Activated CD8-positive, alpha-beta T cell treated with anti-CD3 and anti-CD28 coated beads for 36 hours (primary cell): ENCODE measurements at regions not wholly inside any gene's neighbourhood (a gene's known extent, or its start where the extent isn't known, plus 50 kb on each side); places are given as distances from the start of the nearest gene placed in this dataset.
"Not testable (repeated sequence)": the region's sequence is repeated elsewhere in the genome, so short reads cannot be mapped to it uniquely, and the experiment has no call there.

Experiments used
- ATAC-seq: fragments of 200-7000 bp; cut with Tn5 transposase; one replicate; pipeline ENCODE4 v1.10.0; 2021; ENCODE audit warnings: mild to moderate bottlenecking, moderate library complexity
- CTCF ChIA-PET: fragments of 350-600 bp; sonication (Branson Sonifier 250); formaldehyde crosslinking; loops from one replicate; lab custom pipeline; 2021; ENCODE audit warnings: antibody characterized with exemption; lab: Charles Lee
- POLR2A ChIA-PET: fragments of 350-600 bp; sonication (Branson Sonifier 250); formaldehyde crosslinking; loops from one replicate; lab custom pipeline; 2021; ENCODE audit warnings: antibody characterized with exemption; lab: Charles Lee
- DNase-seq: peaks from one replicate; pipeline ENCODE4 v3.0.0-alpha.2; 2020
- H3K27ac Mint-ChIP-seq: one replicate; pipeline ENCODE4 v1.8.0; 2021; ENCODE audit warnings: mild to moderate bottlenecking, mixed read lengths
- H3K27me3 Mint-ChIP-seq: one replicate; pipeline ENCODE4 v1.8.0; 2021; ENCODE audit warnings: mixed read lengths
- H3K36me3 Mint-ChIP-seq: one replicate; pipeline ENCODE4 v1.8.0; 2021; ENCODE audit warnings: low read depth, mixed read lengths
- H3K4me1 Mint-ChIP-seq: one replicate; pipeline ENCODE4 v1.8.0; 2021; ENCODE audit warnings: low read depth, mixed read lengths
- H3K4me3 Mint-ChIP-seq: one replicate; pipeline ENCODE4 v1.8.0; 2021; ENCODE audit warnings: mild to moderate bottlenecking, moderate library complexity, mixed read lengths
- H3K9me3 Mint-ChIP-seq: one replicate; pipeline ENCODE4 v1.8.0; 2021; ENCODE audit warnings: mixed read lengths
- intact Hi-C: fragments of 100-400 bp; cut with micrococcal nuclease; formaldehyde crosslinking; loops from one replicate; pipeline ENCODE4 v1.10.0; 2022
- TF ChIP-seq, protein P1 (sequence below): fragments of 200-600 bp; IDR thresholded peaks from one replicate; pipeline ENCODE4 v1.8.0; 2022; ENCODE audit warnings: antibody characterized with exemption, mild to moderate bottlenecking

DNA sequence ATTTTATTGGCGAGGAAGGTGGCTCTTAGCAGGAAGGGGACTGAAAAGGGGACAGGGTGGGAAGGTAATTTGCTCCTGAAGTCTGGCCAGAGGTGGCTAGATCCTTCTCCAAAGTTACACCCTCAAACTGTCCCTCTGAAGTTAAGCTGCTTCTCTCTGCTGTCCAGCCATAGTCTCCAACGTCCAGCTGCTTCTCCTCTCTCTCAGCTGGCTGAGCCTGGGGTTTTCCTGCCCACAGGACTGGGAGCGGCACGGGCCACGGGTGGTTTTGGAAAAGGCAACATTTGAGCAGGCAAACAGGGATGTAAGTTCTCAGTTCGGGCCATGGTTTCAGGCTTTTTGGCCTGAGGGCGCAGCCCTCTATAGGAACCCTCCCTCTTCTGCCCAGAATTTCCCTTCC is 128.3 kb downstream of the YIPF5 start:
- intact Hi-C loops, result no loop called here
- Mint-ChIP-seq H3K9me3 (no peaks in the 10 kb centered on the region), H3K27ac (no peak overlapping the region), H3K4me3 (no peak overlapping the region), H3K4me1 (no peaks in the 10 kb centered on the region), H3K27me3 (peaks cover 6% of the 10 kb centered on the region), H3K36me3 (no peaks in the 10 kb centered on the region)
- TF ChIP-seq, protein P1, sequence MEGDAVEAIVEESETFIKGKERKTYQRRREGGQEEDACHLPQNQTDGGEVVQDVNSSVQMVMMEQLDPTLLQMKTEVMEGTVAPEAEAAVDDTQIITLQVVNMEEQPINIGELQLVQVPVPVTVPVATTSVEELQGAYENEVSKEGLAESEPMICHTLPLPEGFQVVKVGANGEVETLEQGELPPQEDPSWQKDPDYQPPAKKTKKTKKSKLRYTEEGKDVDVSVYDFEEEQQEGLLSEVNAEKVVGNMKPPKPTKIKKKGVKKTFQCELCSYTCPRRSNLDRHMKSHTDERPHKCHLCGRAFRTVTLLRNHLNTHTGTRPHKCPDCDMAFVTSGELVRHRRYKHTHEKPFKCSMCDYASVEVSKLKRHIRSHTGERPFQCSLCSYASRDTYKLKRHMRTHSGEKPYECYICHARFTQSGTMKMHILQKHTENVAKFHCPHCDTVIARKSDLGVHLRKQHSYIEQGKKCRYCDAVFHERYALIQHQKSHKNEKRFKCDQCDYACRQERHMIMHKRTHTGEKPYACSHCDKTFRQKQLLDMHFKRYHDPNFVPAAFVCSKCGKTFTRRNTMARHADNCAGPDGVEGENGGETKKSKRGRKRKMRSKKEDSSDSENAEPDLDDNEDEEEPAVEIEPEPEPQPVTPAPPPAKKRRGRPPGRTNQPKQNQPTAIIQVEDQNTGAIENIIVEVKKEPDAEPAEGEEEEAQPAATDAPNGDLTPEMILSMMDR, result no peak
- CTCF ChIA-PET, result no interaction called here
- DNase-seq (no peak), ATAC-seq (no peak)
- POLR2A ChIA-PET, result no interaction called here

DNA sequence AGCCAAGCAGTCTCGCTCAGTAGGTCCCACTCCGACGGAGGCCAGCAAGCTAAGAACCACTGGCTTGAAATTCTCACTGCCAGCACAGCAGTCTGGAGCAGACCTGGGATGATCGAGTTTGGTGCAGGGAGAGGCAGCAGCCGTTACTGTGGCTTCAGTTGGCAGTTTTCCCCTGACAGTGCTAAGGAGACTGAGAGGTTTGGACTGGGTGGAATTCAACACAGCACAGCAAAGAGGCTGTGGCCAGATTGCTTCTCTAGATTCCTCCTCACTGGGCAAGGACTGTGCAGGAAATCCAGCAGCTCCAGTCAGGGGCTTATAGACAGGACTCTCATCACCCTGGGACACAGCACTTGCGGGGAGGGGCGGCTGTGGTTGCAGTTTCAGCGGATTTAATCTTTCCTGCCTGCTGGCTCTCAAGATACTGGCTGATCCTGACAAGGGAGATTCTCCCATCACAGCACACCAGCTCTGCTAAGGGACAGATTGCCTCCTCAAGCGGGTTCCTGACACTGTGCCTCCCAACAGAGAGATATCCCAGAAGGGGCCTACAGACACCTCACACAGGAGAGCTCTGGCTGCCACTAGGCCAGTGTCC is 122.1 kb downstream of the YIPF5 start:
- ATAC-seq (no peak), DNase-seq (no peak)
- Mint-ChIP-seq H3K4me1 (no peaks in the 10 kb centered on the region), H3K27me3 (peaks cover 10% of the 10 kb centered on the region), H3K27ac (no peak overlapping the region), H3K4me3 (no peak overlapping the region), H3K9me3 (no peaks in the 10 kb centered on the region), H3K36me3 (no peaks in the 10 kb centered on the region)
- ChIA-PET CTCF (no interaction called here), POLR2A (no interaction called here)
- intact Hi-C loops, result no loop called here
- TF ChIP-seq, protein P1, result no peak

DNA sequence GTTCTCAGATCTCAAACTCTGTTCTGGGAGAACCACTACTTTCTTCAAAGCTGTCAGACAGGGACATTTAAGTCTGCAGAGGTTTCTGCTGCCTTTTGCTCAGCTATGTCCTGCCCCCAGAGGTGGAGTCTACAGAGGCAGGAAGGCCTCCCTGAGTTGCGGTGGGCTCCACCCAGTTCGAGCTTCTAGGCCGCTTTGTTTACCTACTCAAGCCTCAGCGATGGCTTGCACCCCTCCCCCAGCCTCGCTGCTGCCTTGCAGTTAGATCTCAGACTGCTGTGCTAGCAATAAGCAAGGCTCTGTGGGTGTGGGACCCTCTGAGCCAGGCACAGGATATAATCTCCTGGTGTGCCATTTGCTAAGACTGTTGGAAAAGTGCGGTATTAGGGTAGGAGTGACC is 115.1 kb downstream of the YIPF5 start:
- CTCF ChIA-PET, H3K27ac Mint-ChIP-seq, H3K4me1 Mint-ChIP-seq, H3K9me3 Mint-ChIP-seq, POLR2A ChIA-PET, DNase-seq, intact Hi-C loops, H3K27me3 Mint-ChIP-seq, ATAC-seq, H3K4me3 Mint-ChIP-seq, H3K36me3 Mint-ChIP-seq: not testable (repeated sequence)

DNA sequence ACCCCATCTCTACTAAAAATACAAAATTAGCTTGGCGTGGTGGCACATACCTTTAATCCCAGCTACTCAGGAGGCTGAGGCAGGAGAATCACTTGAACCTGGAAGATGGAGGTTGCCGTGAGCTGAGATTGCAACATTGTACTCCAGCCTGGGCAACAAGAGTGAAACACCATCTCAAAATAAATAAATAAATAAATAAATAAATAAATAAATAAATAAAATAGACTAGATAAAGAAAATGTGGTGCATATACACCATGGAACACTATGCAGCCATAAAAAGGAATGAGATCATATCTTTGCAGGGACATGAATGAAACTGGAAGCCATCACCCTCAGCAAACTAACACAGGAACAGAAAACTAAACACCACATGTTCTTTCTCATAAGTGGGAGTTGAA is 110.4 kb downstream of the YIPF5 start:
- H3K27me3 Mint-ChIP-seq, H3K36me3 Mint-ChIP-seq, ATAC-seq, CTCF ChIA-PET, POLR2A ChIA-PET, intact Hi-C loops, H3K4me3 Mint-ChIP-seq, DNase-seq, H3K9me3 Mint-ChIP-seq, H3K27ac Mint-ChIP-seq, H3K4me1 Mint-ChIP-seq: not testable (repeated sequence)

DNA sequence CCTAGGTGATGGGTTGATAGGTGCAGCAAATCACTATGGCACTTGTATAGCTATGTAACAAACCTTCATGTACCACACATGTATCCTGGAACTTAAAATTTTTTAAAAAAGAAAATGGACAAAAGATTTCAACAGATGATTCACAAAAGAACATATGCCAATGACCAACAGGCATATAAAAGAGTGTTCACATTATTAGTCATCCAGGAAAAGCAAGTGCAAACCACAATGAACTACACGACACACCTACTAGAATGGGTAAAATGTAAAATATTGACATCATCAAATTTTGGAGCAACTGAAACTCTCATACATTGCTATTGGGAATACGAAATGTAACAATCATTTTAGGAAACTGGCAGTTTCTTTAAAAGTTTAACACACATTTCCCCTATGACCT is 109.9 kb downstream of the YIPF5 start:
- no peak for ATAC-seq
- ChIA-PET POLR2A (no interaction called here), CTCF (no interaction called here)
- intact Hi-C loops, result no loop called here
- Mint-ChIP-seq H3K4me3 (no peak overlapping the region), H3K4me1 (no peaks in the 10 kb centered on the region), H3K27me3 (no peaks in the 10 kb centered on the region), H3K9me3 (peaks cover 5% of the 10 kb centered on the region), H3K27ac (no peak overlapping the region), H3K36me3 (no peaks in the 10 kb centered on the region)
- TF ChIP-seq, protein P1, result no peak
- no peak for DNase-seq

DNA sequence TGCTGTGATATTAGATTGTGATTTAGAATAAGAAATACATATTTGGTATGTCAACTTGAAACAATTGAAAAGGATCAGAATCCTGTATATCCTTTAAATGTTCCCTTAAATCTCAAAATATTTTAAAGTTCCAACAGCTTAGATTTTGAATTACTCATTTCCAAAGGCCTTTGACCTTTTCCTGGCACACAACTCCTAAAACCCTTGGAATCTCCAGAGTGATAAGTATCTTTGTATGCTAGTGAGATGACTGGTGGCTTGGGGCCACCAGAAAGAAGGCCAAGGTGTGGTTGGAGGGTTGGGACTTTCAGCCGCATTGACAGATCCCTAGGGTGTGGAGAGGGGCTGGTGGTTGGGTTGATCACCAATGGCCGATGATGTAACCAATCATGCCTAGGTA is 104.7 kb downstream of the YIPF5 start:
- POLR2A ChIA-PET, result no interaction called here
- Mint-ChIP-seq H3K4me3 (no peak overlapping the region), H3K27ac (no peak overlapping the region), H3K4me1 (no peaks in the 10 kb centered on the region), H3K36me3 (no peaks in the 10 kb centered on the region), H3K27me3 (no peaks in the 10 kb centered on the region), H3K9me3 (peaks cover 1% of the 10 kb centered on the region)
- DNase-seq (no peak), ATAC-seq (no peak)
- TF ChIP-seq, protein P1, result no peak
- CTCF ChIA-PET, result no interaction called here
- intact Hi-C loops, result no loop called here
